Brain microvascular endothelial cell (primary cell): ENCODE measurements at regions not wholly inside any gene's neighbourhood (a gene's known extent, or its start where the extent isn't known, plus 50 kb on each side); places are given as distances from the start of the nearest gene placed in this dataset.

Source experiments
- DNase-seq: peaks from one replicate; pipeline ENCODE4 v3.0.0-alpha.2; 2020
- H3K27ac ChIP-seq: fragments of 250-450 bp; sonication (Bioruptor Pico); 2 replicates; pipeline ENCODE4 v1.5.1; 2020; ENCODE audit warnings: mild to moderate bottlenecking, moderate library complexity
- H3K27me3 ChIP-seq: fragments of 250-450 bp; sonication (Bioruptor Pico); replicated peaks from 2 replicates; pipeline ENCODE4 v1.5.1; 2020; ENCODE audit warnings: mild to moderate bottlenecking
- H3K36me3 ChIP-seq: fragments of 250-450 bp; sonication (Bioruptor Pico); replicated peaks from 2 replicates; pipeline ENCODE4 v1.5.1; 2020; ENCODE audit warnings: mild to moderate bottlenecking
- H3K4me3 ChIP-seq: 2 replicates; pipeline ENCODE4 v1.5.1; 2011; ENCODE audit warnings: low read depth, mild to moderate bottlenecking, control low read depth, low read length, moderate library complexity
- in situ Hi-C: cut with HindIII; loops from 2 replicates; pipeline ENCODE4 v1.10.0; 2017; ENCODE audit warnings: low sequenced_read_pairs, low pct_ligation_motif_present
- TF ChIP-seq, protein P1 (sequence below): IDR thresholded peaks from 2 replicates; pipeline ENCODE4 v1.5.1; 2011; ENCODE audit warnings: low read depth, mild to moderate bottlenecking, moderate library complexity, low read length, control low read depth, inconsistent platforms; ENCODE audit errors: missing control alignments

DNA sequence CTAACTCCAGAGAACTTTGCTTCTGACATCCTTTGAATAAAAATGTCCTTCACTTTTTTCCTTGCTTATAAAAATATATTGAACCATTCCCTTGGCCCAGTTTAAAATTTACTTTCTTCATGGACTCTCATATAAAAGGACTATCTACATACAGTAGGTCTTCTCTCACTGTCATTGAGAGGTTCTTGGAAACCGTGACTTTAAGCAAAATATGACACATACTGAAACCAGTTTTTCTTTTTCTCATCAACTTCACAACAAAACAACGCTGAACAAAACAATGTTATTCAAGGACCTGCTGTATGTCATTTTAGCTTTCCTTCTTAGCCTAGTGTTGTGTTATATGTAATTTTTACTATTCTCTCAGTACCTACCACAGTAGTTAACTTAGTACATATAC lies 496.8 kb downstream of the CENPC start:
- TF ChIP-seq, protein P1, sequence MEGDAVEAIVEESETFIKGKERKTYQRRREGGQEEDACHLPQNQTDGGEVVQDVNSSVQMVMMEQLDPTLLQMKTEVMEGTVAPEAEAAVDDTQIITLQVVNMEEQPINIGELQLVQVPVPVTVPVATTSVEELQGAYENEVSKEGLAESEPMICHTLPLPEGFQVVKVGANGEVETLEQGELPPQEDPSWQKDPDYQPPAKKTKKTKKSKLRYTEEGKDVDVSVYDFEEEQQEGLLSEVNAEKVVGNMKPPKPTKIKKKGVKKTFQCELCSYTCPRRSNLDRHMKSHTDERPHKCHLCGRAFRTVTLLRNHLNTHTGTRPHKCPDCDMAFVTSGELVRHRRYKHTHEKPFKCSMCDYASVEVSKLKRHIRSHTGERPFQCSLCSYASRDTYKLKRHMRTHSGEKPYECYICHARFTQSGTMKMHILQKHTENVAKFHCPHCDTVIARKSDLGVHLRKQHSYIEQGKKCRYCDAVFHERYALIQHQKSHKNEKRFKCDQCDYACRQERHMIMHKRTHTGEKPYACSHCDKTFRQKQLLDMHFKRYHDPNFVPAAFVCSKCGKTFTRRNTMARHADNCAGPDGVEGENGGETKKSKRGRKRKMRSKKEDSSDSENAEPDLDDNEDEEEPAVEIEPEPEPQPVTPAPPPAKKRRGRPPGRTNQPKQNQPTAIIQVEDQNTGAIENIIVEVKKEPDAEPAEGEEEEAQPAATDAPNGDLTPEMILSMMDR, result no peak
- in situ Hi-C loops, result no loop called here
- no peak for DNase-seq

DNA sequence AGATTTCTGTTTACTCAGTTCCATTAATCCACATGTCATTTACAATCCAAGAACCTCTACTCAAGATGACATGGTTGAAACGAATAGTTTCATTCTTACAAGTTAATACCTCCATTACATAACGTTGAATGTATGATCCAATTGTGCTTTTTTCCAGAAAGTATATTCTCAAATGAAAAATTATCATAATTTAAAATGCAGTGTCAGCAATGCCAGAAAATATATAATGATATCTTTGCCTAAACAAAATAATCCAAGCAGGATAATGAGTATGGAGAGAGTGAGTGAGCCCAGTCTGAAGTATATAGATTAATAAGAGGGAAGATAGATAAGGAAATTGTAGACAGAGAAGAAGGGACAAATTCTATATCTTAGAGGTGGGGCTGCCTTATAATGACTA lies 505.0 kb downstream of the CENPC start:
- Histone ChIP-seq H3K27ac (no peak overlapping the region), H3K36me3 (no peaks in the 10 kb centered on the region), H3K27me3 (no peaks in the 10 kb centered on the region), H3K4me3 (no peak overlapping the region)
- DNase-seq, result no peak
- TF ChIP-seq, protein P1, result no peak
- in situ Hi-C loops, result no loop called here

More for the DNA sequence above, 496.8 kb downstream of the CENPC start:
- Histone ChIP-seq H3K4me3 (no peak overlapping the region), H3K27ac (no peak overlapping the region), H3K36me3 (no peaks in the 10 kb centered on the region), H3K27me3 (no peaks in the 10 kb centered on the region)

DNA sequence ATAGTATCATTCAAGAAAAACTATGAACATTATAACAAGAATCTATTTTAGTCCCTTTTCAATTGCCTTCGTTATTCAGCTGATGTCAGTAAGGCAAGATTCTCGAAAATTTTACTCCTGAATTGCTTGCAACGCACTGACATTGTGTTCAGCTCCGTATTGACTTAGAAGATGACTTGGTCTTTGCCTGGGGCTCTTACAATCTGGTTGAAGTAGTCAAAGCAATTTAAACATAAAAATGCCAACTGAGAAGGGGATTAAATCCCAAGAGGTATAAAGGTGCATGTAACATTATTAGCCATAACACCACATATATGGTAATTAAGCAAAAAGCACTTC lies 507.1 kb downstream of the CENPC start:
- Histone ChIP-seq H3K4me3 (no peak overlapping the region), H3K36me3 (no peaks in the 10 kb centered on the region), H3K27me3 (no peaks in the 10 kb centered on the region), H3K27ac (no peak overlapping the region)
- DNase-seq, result no peak
- TF ChIP-seq, protein P1, result no peak
- in situ Hi-C loops, result no loop called here

DNA sequence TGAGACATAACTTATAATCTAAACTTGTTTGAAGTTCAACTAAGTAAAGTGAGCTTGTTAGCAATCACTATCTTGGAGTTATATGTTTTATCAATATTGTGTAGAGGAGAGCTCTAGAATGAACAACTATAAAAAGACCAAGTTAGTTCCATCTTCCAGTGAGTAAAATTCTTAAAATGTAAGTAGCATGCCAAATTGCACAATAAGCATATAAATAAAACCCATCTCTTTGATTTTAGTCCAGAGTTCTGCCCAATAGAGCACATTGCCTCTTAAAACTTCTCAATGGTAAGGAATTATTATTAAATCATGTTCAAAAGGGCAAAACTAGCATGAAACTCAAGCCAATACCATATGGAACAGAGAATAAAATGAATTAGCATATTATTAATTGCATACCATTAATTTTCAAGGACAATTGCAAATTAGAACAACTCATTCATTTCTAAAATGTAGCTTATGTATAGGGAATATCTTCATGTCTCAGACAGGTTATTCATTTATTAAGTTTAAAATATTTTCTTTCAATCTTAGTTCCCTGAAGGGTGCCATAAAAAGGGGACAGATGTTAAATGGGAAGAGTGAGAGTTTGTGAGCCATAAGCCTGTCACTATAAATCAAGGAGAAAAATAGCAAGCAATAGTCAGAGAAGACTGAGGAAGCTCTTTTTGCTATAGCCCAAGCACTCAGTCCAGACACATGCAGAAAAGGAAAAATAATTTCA lies 507.6 kb downstream of the CENPC start:
- no peak for DNase-seq
- Histone ChIP-seq H3K27me3 (no peaks in the 10 kb centered on the region), H3K27ac (no peak overlapping the region), H3K36me3 (no peaks in the 10 kb centered on the region), H3K4me3 (no peak overlapping the region)
- in situ Hi-C loops, result no loop called here
- TF ChIP-seq, protein P1, result no peak

DNA sequence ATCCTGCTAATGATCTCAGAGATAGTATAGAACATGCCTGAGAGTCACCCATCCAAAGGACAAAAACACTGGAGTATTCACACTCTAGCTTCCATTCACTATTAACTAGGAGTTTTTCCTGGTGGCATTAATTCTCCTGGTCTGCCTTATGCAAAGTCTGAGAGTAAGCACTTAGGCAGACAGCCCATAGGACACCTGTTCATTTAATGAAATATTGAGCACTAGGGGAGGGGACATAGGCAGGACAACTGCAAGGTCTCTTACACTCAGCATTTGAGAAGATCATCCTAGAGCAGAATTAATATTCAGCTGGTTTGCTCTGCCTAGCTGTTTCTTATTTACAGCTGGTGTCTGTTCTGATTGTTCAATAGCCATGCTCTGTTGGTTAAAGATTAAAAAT lies 508.5 kb downstream of the CENPC start:
- no peak for DNase-seq
- Histone ChIP-seq H3K27me3 (no peaks in the 10 kb centered on the region), H3K4me3 (no peak overlapping the region), H3K27ac (no peak overlapping the region), H3K36me3 (no peaks in the 10 kb centered on the region)
- TF ChIP-seq, protein P1, result no peak
- in situ Hi-C loops, result no loop called here

DNA sequence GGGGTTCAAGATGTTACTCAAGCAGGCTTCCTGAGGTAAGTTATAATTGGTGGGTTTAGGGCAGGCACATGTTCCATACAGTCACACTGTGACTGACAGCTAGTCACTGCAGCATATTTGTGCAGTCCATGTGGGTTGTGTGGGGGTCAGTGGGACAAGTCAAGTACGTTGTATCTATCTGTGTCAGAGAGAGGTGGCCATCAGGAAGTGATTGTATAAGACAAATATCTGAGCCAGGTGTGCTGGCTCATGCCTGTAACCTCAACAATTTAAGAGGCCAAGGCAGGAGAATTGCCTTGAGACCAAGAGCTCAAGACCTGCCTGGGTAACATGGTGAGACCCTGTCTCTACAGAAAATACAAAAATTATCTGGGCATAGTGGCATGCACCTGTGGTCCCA lies 509.3 kb downstream of the CENPC start:
- H3K36me3 ChIP-seq, result no peaks in the 10 kb centered on the region
- in situ Hi-C loops, result no loop called here
- TF ChIP-seq, protein P1, result no peak
- peak; percentile 65 for DNase-seq
- H3K27me3 ChIP-seq, result no peaks in the 10 kb centered on the region
- peak overlapping the region; percentile 67 for H3K27ac ChIP-seq
- H3K4me3 ChIP-seq, result no peak overlapping the region
